ENCODE measurements at regions not wholly inside any gene's neighbourhood (a gene's known extent, or its start where the extent isn't known, plus 50 kb on each side); places are given as distances from the start of the nearest gene placed in this dataset.

DNA sequence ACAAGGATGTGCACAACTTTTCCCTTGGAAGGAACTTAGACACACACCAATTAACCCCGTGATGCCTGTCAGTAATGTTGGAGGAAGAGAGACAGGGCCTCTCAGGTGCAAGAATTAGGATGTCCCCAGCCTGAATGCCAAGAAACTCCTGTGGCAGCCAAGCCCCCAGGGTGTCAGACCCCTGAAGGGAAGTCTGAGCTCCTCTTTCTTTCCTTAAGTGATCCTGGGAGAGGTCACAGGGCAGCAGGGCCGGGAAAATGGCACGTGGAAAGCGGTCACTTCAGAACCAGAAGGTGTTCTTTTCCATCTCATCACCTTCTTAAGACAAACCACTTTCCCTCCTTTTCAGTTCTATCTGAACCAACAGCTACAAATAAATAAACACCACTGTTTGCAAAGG lies 185.9 kb downstream of the ANAPC1 start:
- no peak for DNase-seq (ENCODE audit: extremely low read depth, low read depth)

DNA sequence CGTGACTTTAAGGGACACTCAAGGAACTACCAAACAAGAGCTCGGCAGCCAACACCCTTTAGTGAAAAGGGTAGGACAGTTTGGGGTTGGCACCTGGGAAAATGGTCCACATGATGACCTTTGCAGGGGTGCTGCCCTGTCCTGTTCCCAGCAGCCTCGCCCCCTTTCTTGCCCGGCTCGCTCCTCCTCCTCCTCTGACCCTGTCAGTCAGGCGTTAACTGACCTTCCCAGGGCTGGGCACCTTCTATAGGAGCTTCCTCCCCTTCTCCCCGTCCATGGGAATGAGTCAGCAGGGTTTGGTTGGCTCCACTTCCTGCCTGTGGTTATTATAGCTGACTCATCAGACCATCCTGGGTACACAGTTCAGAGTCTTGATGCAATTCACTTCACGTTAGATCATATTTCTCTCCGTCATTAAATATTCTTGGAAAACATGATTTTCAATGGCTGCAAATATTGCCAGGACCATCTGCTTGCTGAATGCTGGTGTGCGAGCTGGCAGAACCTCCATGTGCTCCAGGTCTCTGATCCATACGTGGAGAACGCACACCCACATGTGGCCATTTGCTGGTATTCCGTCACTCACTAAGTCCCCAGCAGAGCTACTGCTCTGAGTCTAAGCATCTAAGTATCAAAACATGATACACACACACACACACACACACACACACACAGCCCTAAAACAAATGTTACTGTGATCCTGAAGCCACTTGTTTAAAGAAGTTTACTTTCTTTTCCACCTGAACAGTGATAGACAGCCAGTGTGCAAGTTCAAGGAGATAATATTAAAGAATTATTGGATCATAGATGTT lies 185.0 kb downstream of the ANAPC1 start:
- peak; percentile 99 for DNase-seq (ENCODE audit: extremely low read depth, low read depth)

DNA sequence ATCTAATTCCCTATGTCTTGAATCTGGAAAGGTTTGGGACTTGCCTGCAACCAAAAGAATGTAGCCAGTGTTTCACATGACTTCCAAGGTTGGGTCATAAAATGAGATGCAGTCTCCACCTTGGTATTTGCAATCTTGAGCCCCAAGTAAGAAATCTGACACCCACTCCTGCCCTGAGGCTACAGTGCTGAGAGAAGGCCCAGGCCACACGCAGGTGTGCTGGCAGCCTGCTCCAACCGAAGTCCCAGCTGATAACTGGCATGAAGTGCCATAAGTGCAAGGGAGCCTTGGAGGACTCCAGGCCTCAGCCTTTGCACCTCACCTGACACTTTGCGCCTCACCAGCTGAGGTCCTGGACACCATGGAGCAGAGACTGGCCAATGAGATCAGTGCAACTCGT lies 182.7 kb downstream of the ANAPC1 start:
- DNase-seq (ENCODE audit: extremely low read depth, low read depth): no peak

DNA sequence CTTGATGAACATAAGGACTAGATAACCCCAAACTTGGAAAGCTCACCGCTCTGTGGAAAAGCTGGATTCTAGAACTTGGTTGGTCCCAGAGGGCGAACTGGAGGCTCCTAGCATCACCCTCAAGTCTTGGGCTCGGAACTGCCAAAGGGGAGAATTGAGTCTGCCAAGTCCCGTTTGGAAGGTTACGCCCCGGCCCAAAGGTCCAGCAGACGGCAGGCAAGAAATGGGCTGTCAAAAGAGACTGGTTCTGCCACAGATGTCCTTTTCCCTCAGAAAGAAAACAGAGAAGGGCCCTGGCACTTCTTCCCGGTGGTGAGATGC lies 182.2 kb downstream of the ANAPC1 start:
- no peak for DNase-seq (ENCODE audit: extremely low read depth, low read depth)

DNA sequence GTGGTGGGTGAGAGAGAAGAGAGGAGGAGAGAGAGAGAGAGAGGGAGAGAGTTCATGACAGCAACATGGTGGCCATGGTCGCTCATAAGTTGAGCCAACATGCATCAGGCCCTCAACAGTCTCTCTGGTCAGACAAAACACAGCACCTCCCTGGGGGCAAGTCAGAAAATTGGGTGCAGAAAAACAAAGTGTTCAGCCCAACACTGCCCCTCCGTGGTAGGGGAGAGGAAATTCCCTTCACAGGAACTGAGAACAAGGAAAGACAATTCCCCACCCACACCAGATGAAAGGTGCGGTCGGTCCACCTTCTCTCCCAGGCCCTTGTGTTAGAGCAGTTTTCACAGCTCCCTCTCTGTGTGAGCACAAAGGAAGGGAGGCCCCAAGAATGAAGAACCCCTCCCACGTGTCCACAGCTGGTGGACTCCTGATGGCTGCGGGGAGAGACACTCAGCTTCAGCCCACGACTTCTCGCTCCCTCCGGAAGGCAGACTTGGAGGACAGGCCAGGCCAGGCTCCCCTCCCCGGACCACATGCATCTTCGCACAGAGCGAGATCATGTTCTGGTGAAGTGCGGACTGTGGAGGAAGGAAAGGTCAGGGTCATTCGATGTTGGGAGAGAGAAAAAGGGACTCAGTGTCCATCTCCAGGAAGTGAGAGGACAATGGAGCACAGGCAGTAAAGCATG lies 181.7 kb downstream of the ANAPC1 start:
- peak; percentile 69 for DNase-seq (ENCODE audit: extremely low read depth, low read depth)

DNA sequence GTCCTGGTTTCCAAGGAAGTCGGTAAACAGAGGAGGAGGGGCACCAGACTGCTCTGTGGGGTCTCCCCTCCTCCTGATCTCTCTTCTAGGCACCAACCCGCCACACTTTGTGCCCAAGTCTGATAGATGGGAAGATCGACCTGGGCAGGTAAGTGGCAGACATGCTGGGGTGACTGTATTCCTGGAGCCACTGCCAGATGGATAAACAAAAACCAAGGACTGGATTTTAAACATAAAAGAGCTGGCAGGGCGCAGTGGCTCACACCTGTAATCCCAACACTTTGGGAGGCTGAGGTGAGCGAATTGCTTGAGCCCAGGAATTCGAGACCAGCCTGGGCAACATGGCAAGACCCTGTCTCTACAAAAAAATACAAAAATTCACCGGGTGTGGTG lies 181.2 kb downstream of the ANAPC1 start:
- no peak for DNase-seq (ENCODE audit: extremely low read depth, low read depth)

DNA sequence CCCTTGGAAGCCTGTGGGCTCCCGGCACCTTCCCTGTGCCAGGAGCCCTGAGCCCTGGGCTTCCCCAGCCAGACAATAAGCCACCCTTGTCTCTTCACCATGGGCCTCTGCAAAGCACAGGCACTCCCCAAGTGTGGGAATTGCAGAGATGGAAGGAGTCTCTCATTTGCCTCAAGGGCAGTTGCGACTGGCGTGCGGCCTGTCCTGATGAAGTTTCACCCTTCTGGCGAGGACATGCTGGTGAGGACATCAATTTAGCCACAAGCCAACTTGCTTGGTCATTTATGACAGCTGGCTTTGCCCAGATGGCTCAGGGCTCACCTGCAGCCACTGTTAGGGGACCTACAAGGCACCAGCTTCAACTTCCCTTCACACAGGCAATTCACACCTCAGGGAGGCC lies 180.2 kb downstream of the ANAPC1 start:
- no peak for DNase-seq (ENCODE audit: extremely low read depth, low read depth)

DNA sequence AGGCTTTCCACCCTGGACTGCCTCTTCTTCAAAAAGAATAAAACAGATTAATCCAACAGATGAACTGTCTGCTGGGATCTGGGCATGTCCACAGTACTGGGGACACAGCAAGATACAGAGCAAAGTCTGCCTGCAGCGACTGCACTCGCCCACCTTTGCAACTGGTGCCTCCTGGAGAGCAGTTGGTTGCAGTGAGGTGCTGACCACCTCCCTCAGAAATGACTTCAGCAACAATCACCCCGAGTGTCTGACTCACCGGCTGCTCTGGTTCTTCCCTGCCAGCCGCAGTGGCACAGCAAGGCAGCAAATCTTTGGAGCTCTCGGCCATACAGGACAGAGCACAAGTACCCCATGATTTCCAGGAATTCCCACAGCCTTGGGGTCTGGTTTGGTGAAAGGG lies 179.7 kb downstream of the ANAPC1 start:
- no peak for DNase-seq (ENCODE audit: extremely low read depth, low read depth)

DNA sequence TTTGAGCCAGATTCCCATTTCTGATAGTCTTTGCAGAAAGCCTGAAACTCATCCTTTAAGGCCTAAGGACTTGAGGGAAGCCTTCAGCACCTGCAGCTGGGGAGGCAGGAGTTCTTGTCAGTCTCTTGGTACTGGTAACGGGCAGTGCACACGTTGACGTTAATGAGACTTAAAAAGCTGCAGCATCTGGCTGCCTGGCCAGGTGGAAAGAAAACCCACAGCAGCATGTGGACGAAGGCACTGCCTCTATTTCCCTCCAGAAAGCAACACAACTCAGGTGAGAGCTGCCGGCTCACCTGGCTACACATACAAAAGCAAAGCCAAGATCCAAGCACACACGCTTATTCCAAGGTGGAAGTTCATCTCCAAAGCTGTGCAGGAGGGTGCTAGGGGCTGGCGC lies 178.8 kb downstream of the ANAPC1 start:
- no peak for DNase-seq (ENCODE audit: extremely low read depth, low read depth)

DNA sequence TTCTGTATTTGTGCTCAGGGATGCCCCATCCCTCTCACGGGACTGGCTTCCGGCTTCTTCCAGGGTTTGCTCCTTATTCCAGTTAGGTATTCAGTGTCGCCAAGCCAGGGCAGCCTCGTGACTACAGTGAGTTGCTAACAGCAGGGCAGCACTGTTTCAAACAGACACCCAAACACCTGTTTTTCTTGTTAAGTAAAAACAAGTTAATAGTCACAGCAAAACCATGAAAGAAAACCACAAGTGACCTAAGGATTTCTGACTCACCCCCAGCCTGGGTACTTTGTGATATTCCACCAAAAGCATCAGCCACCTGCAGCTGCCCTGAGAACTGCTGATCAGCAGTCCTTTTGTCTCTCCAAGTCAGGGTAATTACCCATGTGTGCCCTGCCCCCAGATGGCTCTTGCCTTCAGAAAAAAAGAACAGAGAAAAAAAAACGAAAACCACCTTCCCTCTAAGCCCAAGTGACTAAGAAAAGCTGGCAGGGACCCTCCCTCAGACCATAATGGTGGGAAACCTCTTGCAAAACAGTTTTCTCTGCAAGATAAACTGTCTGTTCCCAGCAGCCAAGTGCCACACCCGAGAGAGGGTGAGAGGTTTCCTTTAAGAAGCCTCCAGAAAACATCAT lies 178.2 kb downstream of the ANAPC1 start:
- no peak for DNase-seq (ENCODE audit: extremely low read depth, low read depth)

DNA sequence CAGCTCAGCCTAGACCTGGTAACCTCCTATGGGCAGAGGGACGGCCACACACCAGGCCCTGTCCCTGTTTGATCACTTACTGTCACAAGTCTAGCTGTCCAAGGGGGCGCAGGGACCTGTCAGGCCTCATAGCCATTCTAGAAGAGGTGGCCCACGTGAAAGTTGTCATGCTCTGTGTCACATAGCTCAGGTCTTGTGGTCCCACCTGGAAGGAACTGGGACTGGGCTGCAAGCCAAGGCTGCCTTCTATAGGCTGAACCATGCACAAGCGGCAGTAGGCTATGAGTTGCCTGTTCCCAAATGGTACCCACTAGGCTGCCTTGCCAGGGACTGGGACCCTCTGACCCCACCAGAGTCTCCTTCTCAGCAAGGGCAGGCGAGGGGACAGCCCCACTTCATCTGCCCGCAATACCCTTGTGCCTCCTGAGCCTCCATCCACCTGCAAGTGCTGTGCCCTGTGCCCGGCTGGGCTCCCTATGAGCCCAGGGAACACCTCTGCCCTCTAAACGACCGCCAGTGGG lies 177.5 kb downstream of the ANAPC1 start:
- no peak for DNase-seq (ENCODE audit: extremely low read depth, low read depth)

DNA sequence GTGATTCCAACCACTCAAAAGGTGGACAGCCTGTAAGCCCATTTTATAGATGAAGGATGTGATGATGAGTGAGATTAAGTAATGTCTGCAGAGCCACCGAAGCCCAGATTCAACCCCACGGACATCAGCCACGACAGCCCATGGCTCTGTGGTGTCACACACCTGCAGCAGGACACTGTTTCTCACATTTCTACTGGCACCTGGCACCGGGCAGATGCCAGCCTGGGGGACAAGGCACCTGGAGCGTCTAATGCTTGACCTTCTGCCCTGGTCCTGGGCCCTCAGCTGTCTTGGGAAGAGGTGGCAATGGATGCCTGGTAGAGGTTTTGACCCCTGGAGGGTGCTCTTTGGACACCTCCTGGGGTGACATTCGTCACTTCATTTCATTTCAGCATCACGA lies 176.3 kb downstream of the ANAPC1 start:
- no peak for DNase-seq (ENCODE audit: extremely low read depth, low read depth)

DNA sequence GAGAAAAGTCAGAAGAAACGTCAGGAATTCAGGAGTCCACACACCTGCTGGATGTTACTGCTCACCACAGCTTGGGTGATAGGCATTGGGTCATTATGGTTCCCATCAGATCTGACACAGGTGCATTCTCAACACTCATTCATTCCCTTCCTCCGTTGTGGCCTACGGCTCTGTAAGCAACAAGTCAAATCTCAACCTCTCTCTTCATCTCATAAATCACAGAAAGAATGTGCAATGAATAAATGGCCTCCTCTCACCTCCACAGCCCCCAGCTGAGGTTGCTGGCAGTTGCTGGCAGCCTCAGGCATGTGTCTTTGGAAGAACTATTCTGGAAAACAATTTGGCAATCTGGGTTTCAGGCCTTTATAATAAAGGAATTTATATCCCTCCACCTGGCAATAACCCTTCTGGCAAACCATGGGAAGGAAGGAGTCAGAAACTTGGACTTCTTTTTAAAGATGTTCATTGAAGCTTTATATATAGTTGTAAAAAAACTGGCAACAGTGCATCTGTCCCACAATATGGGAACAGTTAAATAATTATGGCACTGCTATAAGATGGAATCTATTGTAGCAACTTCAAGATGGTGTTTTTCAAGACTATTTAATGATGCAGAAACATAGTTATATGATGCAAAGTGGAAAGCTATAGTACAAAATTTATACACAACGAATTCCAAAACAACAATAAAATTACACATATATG lies 175.4 kb downstream of the ANAPC1 start:
- no peak for DNase-seq (ENCODE audit: extremely low read depth, low read depth)

DNA sequence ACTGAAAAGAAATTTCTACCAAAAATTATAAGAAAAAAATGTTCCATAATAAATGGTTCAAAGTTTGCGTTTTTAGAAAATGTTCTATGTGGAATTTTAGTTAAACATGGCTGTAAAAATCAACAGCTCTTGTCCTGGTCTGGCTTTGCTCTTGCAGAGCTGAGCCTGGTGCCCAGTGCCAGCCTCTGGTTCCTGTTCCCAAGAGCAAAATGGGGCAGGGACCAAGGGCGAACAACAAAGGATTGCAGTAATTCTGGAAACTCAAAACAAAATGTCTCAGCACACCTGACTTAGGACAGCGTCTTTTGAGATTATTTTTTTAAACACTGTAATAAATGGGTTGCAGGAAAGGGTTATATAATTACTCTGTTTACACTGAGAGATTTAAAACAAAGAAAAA lies 174.7 kb downstream of the ANAPC1 start:
- no peak for DNase-seq (ENCODE audit: extremely low read depth, low read depth)

DNA sequence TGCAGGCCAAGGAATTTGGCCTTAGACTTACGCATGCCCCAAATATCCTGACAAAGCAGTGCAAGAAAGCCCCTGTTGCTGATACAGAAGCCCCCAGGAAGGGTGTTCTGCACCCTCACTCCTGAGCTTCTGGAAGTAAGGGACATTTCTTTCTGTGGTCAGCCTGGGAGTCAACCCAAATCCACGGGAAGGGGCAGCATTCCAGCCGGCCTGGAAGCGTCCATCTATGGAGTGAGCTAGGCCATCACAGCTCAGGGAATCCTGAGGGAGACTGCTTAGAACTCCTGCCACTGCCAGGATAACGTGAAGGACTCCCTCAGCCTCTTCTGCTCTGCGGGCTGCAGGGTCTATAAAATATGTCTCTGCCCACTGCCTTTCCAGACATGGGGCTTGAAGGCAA lies 173.9 kb downstream of the ANAPC1 start:
- DNase-seq (ENCODE audit: extremely low read depth, low read depth): no peak

DNA sequence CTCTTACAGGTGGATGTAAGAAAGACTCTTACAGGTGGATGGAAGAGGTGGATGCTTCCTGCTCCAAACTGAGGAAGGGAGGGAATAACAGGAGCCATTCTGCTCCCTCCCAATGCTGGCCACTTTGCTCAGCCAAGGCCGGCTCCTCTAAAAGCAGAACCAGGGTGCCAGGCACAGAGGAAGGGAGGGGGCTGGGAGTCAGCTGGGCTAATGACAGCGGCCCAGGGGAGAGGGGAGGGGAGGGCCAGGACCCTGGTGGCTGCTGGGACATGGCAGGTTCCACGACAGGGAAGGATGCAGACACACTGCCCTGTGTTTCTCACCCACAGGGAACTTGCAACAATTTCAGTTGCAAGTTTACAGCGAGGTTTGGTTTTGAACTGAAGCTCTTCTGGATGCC lies 173.4 kb downstream of the ANAPC1 start:
- no peak for DNase-seq (ENCODE audit: extremely low read depth, low read depth)

DNA sequence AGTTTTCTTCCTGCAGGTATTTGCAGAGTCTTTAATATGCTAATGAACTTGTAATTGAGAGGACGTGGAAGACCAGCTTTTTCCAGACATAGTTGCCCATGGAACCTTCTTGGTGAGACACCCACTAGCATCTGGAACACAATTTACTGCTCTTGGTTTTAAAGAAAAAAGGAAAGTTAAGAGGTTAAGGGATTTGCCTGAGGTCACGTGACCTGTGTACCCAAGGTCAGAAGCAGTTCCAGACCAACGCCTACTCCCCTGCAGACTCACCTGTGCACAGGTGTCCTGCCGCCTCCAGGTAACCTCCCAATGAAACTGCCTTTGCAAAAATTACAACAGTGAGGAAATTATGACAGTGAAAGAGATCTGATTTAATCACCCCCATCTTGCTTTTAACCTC lies 172.7 kb downstream of the ANAPC1 start:
- no peak for DNase-seq (ENCODE audit: extremely low read depth, low read depth)

DNA sequence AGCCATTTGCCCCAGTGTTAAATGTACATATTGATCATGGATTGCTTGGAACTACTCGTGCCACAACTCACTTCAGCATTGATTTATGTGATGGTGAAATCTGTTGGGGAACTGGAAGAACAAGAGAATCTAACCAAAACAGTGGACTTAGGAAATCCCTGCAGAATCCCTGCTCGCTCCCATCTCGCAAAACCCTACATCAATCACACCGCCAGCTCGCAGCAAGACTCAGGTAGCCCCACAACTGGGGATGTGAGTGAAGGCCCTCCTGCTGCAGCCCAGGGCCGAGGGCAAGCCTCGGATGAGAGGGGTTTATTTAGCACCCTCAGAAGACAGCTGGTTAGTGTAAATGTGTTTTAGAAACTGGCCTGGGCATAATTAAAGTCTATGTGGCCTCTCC lies 171.6 kb downstream of the ANAPC1 start:
- DNase-seq (ENCODE audit: extremely low read depth, low read depth): no peak

DNA sequence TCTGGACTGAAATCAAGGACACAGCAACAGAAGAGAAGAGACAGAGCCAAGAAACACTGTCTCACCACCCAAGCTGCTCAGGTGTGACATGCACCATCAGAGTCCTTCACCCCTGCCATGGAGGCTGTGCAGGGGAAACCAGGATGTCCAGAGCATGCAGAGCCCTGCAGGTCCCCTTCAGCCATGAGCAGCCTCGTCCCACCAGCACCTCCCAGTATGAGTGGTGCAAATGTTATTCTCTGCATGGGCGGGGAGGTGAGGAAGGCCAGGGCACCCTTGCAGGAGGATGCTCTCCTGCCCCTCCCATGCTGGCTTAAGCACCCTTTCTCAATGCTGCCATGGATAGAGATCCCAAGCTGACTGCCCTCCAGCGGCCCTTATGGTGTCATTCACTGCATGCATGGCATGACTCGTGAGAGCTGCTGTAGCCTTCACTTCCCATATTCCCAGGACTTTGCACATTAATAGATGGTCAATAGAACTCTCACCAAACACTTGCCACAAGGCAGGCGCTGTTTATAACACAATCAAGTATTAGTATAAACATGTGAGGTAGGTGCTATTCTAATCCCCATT lies 171.0 kb downstream of the ANAPC1 start:
- no peak for DNase-seq (ENCODE audit: extremely low read depth, low read depth)

DNA sequence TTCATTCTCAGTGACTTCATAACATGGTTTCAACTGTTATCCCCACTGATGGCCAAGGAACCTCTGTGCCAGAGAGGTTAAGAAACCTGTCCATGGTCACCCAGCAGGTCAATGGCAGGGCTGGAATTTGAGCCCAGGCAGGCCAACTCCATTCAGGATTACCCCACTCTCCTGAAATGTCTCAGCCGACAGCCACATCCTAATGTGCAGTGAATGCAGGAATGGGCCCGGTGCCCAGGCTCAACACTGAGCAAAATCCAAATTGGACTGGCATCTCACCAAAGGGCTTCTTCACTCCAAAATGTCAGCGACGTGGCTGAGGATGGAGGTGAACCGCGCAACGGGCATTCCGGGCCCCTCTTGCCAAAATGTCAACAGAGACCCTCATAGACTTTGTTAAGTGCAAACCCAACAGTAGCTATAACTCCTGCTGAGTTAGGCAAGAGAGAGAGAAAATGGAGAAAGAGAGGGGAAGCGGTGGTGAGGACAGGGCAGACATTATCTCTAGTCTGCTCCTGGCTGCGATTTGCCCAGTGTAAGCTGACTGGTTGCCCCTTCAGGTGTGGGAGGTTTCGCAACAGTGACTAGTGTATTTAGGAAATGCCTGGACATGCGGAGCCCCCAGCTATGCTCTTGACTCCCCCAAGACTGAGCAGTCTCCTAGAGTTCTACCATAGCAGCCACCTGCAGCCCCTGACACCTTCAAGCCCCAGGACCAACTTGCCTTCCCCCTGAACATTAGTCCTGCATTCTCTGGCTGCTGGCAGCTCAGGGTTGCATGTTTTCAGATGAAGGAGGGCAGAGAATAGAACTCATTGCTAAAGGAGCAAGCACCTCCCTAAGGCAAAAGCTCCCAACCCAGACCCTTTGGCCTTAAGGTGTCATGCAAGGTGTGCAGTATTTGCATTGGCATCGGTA lies 167.7 kb downstream of the ANAPC1 start:
- no peak for DNase-seq (ENCODE audit: extremely low read depth, low read depth)
